IMR-90 (cell line): ENCODE measurements at regions not wholly inside any gene's neighbourhood (a gene's known extent, or its start where the extent isn't known, plus 50 kb on each side); places are given as distances from the start of the nearest gene placed in this dataset.
"Not testable (repeated sequence)": the region's sequence is repeated elsewhere in the genome, so short reads cannot be mapped to it uniquely, and the experiment has no call there.

Experiments used
- ATAC-seq: fragments of 200-7000 bp; cut with Tn5 transposase; 2 replicates; pipeline ENCODE4 v1.9.1; 2020; ENCODE audit warnings: low read depth, mild to moderate bottlenecking, moderate library complexity
- BruUV-seq: library from RNA; stranded (reverse); fragments of 400-500 nt; replicated peaks from 2 replicates; lab custom pipeline; 2021; lab: Mats Ljungman, UMichigan
- CTCF ChIA-PET: fragments of 300-600 bp; formaldehyde crosslinking; extraction: SDS; loops from one replicate; lab custom pipeline; 2021; ENCODE audit warnings: antibody characterized with exemption; lab: Yijun Ruan, JAX
- POLR2A ChIA-PET: fragments of 300-600 bp; sonication (Branson Sonifier 250); formaldehyde crosslinking; loops from one replicate; lab custom pipeline; 2022; ENCODE audit warnings: antibody characterized with exemption; ENCODE audit not compliant: unreplicated experiment; lab: Charles Lee
- DNase-seq: peaks from one replicate; pipeline ENCODE4 v3.0.0; 2013
- H2AFZ ChIP-seq: replicated peaks from 2 replicates; pipeline ENCODE3; 2013; ENCODE audit warnings: low read length, mild to moderate bottlenecking; ENCODE audit not compliant: poor library complexity
- H2AK5ac ChIP-seq: 2 replicates; pipeline ENCODE4 v1.6.1; 2013; ENCODE audit warnings: low read depth, low read length, inconsistent platforms
- H2AK9ac ChIP-seq: replicated peaks from 2 replicates; pipeline ENCODE3; 2013; ENCODE audit warnings: mild to moderate bottlenecking, low read depth, low read length, moderate library complexity; ENCODE audit not compliant: poor library complexity
- H2BK120ac ChIP-seq: 2 replicates; pipeline ENCODE4 v1.6.1; 2013; ENCODE audit warnings: low read depth, low read length, inconsistent platforms
- H2BK15ac ChIP-seq: 3 replicates; pipeline ENCODE4 v1.6.1; 2013; ENCODE audit warnings: low read depth, low read length, inconsistent platforms
- H2BK20ac ChIP-seq: 2 replicates; pipeline ENCODE4 v1.6.1; 2013; ENCODE audit warnings: low read depth, mild to moderate bottlenecking, inconsistent platforms, low read length, moderate library complexity
- H2BK5ac ChIP-seq: 2 replicates; pipeline ENCODE4 v1.6.1; 2013; ENCODE audit warnings: mild to moderate bottlenecking, low read depth, low read length, inconsistent platforms; ENCODE audit not compliant: poor library complexity, severe bottlenecking
- H3K14ac ChIP-seq: replicated peaks from 2 replicates; pipeline ENCODE4 v1.6.1; 2013; ENCODE audit warnings: low read depth, low read length, inconsistent platforms
- H3K18ac ChIP-seq: 2 replicates; pipeline ENCODE4 v1.6.1; 2013; ENCODE audit warnings: low read depth, low read length, control low read depth
- H3K23ac ChIP-seq: 2 replicates; pipeline ENCODE4 v1.6.1; 2013; ENCODE audit warnings: low read depth, low read length, inconsistent platforms
- H3K27ac ChIP-seq: 2 replicates; pipeline ENCODE4 v1.5.1; 2013; ENCODE audit warnings: mild to moderate bottlenecking, control low read depth, low read length; ENCODE audit not compliant: insufficient read depth
- H3K27me3 ChIP-seq: 2 replicates; pipeline ENCODE4 v1.6.1; 2013; ENCODE audit warnings: low read length; ENCODE audit not compliant: control insufficient read depth, insufficient read depth
- H3K36me3 ChIP-seq: 2 replicates; pipeline ENCODE4 v1.6.1; 2013; ENCODE audit warnings: low read length, mixed read lengths; ENCODE audit not compliant: control insufficient read depth, insufficient read depth
- H3K4ac ChIP-seq: 2 replicates; pipeline ENCODE4 v1.6.1; 2013; ENCODE audit warnings: low read depth, low read length, inconsistent platforms
- H3K4me1 ChIP-seq: 2 replicates; pipeline ENCODE4 v1.6.1; 2013; ENCODE audit warnings: low read length, mixed read lengths; ENCODE audit not compliant: control insufficient read depth, insufficient read depth
- H3K4me2 ChIP-seq: 2 replicates; pipeline ENCODE4 v1.6.1; 2013; ENCODE audit warnings: low read depth, mild to moderate bottlenecking, control low read depth, low read length, moderate library complexity
- H3K4me3 ChIP-seq: 2 replicates; pipeline ENCODE4 v1.5.1; 2013; ENCODE audit warnings: low read depth, mild to moderate bottlenecking, control low read depth, low read length, moderate library complexity; ENCODE audit not compliant: insufficient read depth
- H3K56ac ChIP-seq: 2 replicates; pipeline ENCODE4 v1.6.1; 2013; ENCODE audit warnings: low read length, inconsistent platforms; ENCODE audit not compliant: insufficient read depth; ENCODE audit errors: extremely low read depth
- H3K79me1 ChIP-seq, 2 experiments: 2 replicates each; pipeline ENCODE4 v1.6.1; 2013; ENCODE audit warnings: low read length in 2 of 2, inconsistent platforms in 1 of 2, low read depth in 1 of 2
- H3K9ac ChIP-seq: 2 replicates; pipeline ENCODE4 v1.6.1; 2013; ENCODE audit warnings: low read depth, low read length, control low read depth
- H3K9me1 ChIP-seq: 2 replicates; pipeline ENCODE4 v1.6.1; 2013; ENCODE audit warnings: low read length, inconsistent platforms; ENCODE audit not compliant: insufficient read depth
- H3K9me3 ChIP-seq: 2 replicates; pipeline ENCODE4 v1.6.1; 2013; ENCODE audit warnings: low read length; ENCODE audit not compliant: control insufficient read depth, insufficient read depth
- H4K20me1 ChIP-seq: 2 replicates; pipeline ENCODE4 v1.6.1; 2013; ENCODE audit warnings: low read length, inconsistent platforms; ENCODE audit not compliant: insufficient read depth
- H4K5ac ChIP-seq: 2 replicates; pipeline ENCODE4 v1.6.1; 2013; ENCODE audit warnings: mild to moderate bottlenecking, low read depth, low read length, control low read depth
- H4K8ac ChIP-seq, 2 experiments: 2 replicates each; pipeline ENCODE4 v1.6.1; 2013; ENCODE audit warnings: low read depth in 2 of 2, low read length in 2 of 2, control low read depth in 1 of 2, inconsistent platforms in 1 of 2
- H4K91ac ChIP-seq: 2 replicates; pipeline ENCODE4 v1.6.1; 2013; ENCODE audit warnings: low read depth, low read length, inconsistent platforms; ENCODE audit not compliant: insufficient read depth
- WGBS, 2 experiments: methylation state at CpG; one replicate each; pipeline versions ENCODE4 v1.1.5 to v1.1.7; 2013; ENCODE audit warnings: missing lambda C conversion rate in 2 of 2; ENCODE audit not compliant: insufficient read length in 1 of 2; ENCODE audit errors: extremely low coverage in 2 of 2; 5-methylcytosine and 5-hydroxymethylcytosine counted together
- dilution Hi-C: fragments of 300-500 bp; cut with HindIII; formaldehyde crosslinking; loops from one replicate; pipeline ENCODE4 v1.14.3; 2018; ENCODE audit warnings: low sequenced_read_pairs; ENCODE audit not compliant: unreplicated experiment
- in situ Hi-C: fragments of 300-500 bp; cut with MboI; formaldehyde crosslinking; loops from 3 replicates; pipeline ENCODE4 v1.14.3; 2019; ENCODE audit warnings: low sequenced_read_pairs, inconsistent platforms, mixed read lengths
- intact Hi-C: fragments of 100-400 bp; cut with micrococcal nuclease; formaldehyde crosslinking; loops from 2 replicates; pipeline ENCODE4 v1.10.0; 2022

GRCh38 chr20:47977789-47978252 lies 192.5 kb upstream of the SULF2 start:
- H3K4me3 ChIP-seq, H4K91ac ChIP-seq, H3K36me3 ChIP-seq, in situ Hi-C loops, H3K9me3 ChIP-seq, H2BK5ac ChIP-seq, H2BK120ac ChIP-seq, H3K27me3 ChIP-seq, H2BK20ac ChIP-seq, ATAC-seq, H3K4me2 ChIP-seq, H2BK15ac ChIP-seq, H4K5ac ChIP-seq, H3K18ac ChIP-seq, H3K4me1 ChIP-seq, H3K9ac ChIP-seq, H2AK5ac ChIP-seq, CTCF ChIA-PET, intact Hi-C loops, H3K27ac ChIP-seq, H3K79me1 ChIP-seq, H2AFZ ChIP-seq, dilution Hi-C loops, H3K23ac ChIP-seq, H3K14ac ChIP-seq, DNase-seq, BruUV-seq, H3K4ac ChIP-seq, POLR2A ChIA-PET, H2AK9ac ChIP-seq, H3K56ac ChIP-seq, H3K9me1 ChIP-seq, H4K8ac ChIP-seq, H4K20me1 ChIP-seq: not testable (repeated sequence)
- 80% methylated on average over 4 of the region's 8 CpGs; no CpG with 5 or more reads in 1 of the 2 experiments for WGBS, 2 experiments

- ATAC-seq, H4K91ac ChIP-seq, H3K4me2 ChIP-seq, H2AK5ac ChIP-seq, H2AFZ ChIP-seq, H4K5ac ChIP-seq, H3K79me1 ChIP-seq, H2AK9ac ChIP-seq, H3K4me3 ChIP-seq, BruUV-seq, H2BK120ac ChIP-seq, dilution Hi-C loops, DNase-seq, H3K9me1 ChIP-seq, intact Hi-C loops, H3K27ac ChIP-seq, H2BK5ac ChIP-seq, H3K23ac ChIP-seq, CTCF ChIA-PET, H2BK15ac ChIP-seq, H3K27me3 ChIP-seq, H4K20me1 ChIP-seq, H3K4ac ChIP-seq, H3K18ac ChIP-seq, H3K9me3 ChIP-seq, H4K8ac ChIP-seq, H3K9ac ChIP-seq, H3K4me1 ChIP-seq, H3K14ac ChIP-seq, POLR2A ChIA-PET, in situ Hi-C loops, H3K56ac ChIP-seq, H3K36me3 ChIP-seq, H2BK20ac ChIP-seq: not testable (repeated sequence)
- WGBS, 2 experiments = 39% methylated on average over 7 of the region's 20 CpGs; no CpG with 5 or more reads in 1 of the 2 experiments
Observed at GRCh38 chr20:47977017-47977788, 191.9 kb upstream of the SULF2 start.
